LHCN-M2 (cell line): ENCODE measurements at regions not wholly inside any gene's neighbourhood (a gene's known extent, or its start where the extent isn't known, plus 50 kb on each side); places are given as distances from the start of the nearest gene placed in this dataset.

Source experiments
- DNase-seq: peaks from one replicate; pipeline ENCODE4 v3.0.0-alpha.2; 2012; ENCODE audit warnings: low read depth

DNA sequence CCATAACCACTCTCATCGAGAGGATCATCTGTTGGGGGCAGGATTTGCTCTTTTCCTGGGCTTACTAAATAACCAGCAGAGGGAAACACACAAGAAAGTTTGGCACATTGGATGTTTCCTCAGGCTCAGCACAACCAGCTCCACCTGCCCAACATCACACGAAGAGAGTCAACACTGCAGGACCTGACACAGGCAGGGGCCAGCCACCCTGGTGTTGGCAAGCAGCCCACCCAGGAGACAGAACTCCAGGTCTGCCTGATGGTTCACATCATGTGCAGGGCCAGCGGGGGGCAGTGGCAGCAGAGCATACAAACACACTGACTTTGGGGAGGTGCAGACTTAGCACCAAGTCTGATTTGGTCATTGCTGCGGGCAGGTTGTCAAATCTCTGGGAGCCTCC is 182.3 kb upstream of the GALNT2 start:
- no peak for DNase-seq

GRCh38 chr1:229885568-229886495 is 181.2 kb upstream of the GALNT2 start:
- no peak for DNase-seq

DNA sequence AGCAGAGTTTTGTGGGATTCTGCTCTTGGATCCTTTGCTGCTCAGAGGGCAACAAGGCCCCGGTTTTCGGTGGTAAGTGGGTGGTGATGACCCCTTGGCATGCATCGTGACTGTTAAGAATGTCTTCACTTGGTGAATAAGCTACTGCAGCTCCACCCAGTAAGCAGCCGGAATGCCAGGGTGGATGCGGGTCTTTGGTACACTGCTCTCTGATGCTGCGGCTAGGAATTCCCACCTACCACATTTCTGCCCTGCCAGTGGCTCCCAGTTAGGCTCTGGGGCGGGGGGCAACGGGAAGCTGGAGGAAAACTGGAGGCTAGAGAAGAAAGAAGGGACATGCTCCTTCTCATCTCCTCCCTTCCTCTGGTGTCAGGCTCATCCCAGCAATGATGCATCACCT is 180.4 kb upstream of the GALNT2 start:
- no peak for DNase-seq

DNA sequence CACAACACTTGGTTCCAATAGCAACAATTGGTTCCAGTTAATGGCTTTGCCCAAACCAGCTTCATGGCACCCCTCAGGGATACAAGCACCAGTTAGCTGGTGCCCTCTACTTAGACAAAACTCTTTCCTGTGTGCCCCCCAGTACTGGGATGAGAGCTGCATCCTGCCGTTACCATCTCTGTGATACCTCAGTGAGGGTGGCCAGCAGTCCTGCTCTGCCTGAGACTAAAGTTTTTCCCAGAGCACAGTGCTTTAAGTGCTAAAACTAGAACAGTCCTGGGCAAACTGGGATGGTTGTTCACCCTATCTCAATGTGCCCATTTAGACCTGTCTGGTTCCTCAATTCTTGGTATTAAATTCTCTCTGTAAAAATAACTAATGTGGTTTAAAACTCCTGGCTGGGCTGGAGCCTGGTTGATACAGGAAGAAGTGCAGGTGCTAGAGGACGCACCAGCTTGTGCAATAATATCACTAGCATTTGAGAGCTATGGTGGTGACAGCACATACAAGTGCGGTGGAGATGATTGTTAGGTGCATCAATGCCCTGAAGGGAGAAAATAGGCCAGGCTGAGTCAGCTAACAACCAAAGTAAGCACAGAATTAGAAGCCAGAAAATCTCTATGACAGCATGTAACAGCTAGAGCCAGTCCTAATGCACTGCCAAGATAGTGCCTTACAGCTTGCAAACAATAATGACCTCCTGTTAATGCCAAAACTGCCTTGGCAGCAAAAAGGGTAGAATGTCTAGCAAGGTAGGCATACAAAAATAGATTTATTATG is 179.8 kb upstream of the GALNT2 start:
- no peak for DNase-seq

DNA sequence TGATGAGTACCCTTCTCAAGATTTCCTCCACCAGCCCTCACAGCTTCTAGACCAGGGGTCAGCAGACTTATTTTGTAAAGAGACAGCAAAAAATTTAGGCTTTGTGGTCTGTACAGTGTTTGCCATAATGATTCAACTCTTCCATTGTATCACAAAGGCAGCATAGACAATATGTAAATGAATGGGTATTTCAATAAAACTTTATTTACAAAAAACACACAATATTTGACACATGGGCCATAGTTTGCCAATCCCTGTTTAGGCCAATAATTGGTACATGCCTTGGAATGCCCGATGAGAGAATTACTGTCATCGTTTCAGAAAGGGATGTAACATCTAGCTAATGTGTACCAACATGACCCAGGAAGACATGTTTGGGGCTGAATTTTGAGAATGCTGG is 178.9 kb upstream of the GALNT2 start:
- no peak for DNase-seq

DNA sequence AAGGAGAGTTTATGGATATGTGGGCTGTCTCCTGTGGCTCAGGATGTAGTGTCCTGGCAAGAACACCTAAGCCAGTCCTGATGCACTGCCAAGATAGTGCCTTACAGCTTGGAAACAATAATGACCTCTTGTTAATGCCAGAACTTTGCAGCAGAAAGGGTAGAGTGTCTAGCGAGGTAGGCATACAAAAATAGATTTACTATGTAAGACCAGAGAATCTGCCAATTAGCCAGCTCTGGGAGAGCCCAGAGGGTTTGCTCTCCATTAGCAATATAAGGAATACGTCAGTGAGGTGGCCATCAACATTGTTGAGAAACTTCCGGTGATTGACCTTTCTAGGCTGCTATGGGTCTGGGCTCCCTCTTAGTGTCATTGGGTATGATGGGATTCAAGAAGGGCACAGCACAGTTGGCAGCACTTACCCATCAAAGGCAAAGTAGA is 178.5 kb upstream of the GALNT2 start:
- DNase-seq: no peak

- no peak for DNase-seq
Observed at GRCh38 chr1:229889031-229889517, 178.0 kb upstream of the GALNT2 start.

GRCh38 chr1:229891227-229891626 is 175.8 kb upstream of the GALNT2 start:
- no peak for DNase-seq

GRCh38 chr1:229892515-229893117 is 174.4 kb upstream of the GALNT2 start:
- DNase-seq: no peak

GRCh38 chr1:229893762-229894444 is 173.1 kb upstream of the GALNT2 start:
- DNase-seq: no peak

- DNase-seq: no peak
Observed at GRCh38 chr1:229894532-229894931, 172.5 kb upstream of the GALNT2 start.

DNA sequence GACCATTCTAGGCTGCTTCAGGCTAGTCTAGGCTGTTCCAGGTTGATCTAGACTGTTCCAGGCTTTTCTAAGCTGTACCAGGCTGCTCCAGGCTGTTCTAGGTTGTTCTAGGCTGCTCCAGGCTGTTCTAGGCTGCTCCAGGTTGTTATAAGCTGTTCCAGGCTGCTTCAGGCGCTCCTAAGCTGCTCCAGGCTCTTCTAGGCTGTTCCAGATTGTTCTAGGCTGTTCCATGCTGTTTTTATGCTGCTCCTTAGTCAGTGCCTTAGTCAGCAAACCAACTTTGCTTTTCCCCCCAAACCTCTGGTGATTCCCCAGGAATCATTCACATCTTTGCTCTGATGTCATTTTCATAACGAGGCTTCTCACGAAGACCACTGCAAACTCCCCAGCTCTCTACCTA is 171.4 kb upstream of the GALNT2 start:
- DNase-seq: no peak

DNA sequence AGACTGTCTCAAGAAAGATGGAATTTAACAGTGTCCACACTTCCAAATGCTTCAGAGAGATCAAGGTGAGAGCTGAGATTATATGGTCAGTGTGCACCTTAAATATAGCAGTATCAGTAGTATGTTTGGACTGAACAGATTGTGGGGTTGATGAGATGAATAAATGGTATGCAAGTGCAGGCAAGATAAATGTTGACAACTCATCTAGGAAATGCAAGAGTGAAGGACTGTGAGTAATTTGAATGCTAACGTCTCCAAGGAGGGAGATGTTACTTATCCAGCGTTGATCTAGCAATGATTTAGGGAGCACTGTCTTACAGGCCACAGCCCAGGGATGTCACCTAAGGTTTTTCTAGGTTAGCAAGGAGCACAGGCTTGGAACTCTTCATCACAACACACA is 170.7 kb upstream of the GALNT2 start:
- DNase-seq: no peak

- no peak for DNase-seq
Observed at GRCh38 chr1:229896861-229897260, 170.2 kb upstream of the GALNT2 start.

GRCh38 chr1:229897501-229897900 is 169.5 kb upstream of the GALNT2 start:
- DNase-seq: no peak

DNA sequence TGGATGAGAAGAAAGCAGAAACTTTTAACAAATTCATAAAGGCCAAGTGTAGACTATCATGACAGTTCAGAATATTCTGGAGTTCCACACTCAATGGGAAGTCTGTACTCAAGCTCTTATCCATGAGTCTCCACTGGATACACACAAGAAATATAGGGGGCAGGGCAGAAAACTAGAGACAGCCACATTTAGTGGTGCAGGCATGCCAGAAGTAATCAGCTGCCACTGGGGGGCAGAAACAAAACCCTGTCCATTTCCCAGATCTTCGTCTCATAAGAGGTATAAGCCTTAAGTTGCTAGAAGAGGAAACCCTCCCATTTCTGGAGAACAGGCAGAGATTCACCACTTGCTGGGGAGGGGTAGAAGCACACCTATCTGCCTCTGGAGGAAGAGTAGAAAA is 166.8 kb upstream of the GALNT2 start:
- no peak for DNase-seq

GRCh38 chr1:229905031-229905545 is 161.9 kb upstream of the GALNT2 start:
- DNase-seq: no peak

DNA sequence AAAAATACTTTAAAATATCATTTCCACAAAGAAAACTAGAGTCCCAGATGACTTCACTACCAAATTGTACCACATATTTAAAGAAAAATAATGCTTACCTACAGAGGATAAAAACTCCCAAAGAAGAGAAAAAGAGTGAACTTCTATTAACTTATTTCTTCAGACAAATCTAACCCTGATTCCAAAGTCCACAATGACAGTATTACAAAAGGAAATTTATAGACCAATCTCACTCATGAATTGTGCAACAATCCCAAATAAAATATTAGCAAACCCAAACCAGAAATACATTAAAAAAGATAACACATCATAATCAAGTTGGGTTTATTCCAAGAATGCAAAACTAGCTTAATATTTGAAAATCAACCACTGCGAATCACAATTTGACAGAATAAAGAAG is 161.4 kb upstream of the GALNT2 start:
- DNase-seq: no peak

- DNase-seq: no peak
Observed at GRCh38 chr1:229907884-229908638, 159.0 kb upstream of the GALNT2 start.

- no peak for DNase-seq
Observed at GRCh38 chr1:229908689-229909088, 158.3 kb upstream of the GALNT2 start.

DNA sequence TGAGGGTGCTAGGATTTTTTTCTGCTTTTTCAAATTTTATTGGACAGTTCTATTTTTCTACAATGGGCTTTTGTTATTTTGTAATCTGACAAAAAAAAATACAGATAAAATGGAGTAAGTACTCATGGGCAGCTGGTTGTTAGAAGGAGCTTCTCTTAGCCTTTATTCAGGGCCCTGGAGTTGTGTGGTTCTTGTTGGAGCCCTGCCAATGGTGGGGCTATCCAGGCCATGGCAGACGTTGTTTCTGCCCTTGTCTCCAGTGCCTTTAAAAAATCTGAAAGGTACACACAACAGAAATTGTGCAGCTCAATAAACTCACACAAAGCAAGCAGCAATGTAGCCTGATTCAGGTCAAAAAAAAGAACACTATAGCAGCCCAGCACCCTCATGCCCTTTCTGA is 153.5 kb upstream of the GALNT2 start:
- no peak for DNase-seq
